Stomach (tissue), 4 donors: ENCODE measurements at regions not wholly inside any gene's neighbourhood (a gene's known extent, or its start where the extent isn't known, plus 50 kb on each side); places are given as distances from the start of the nearest gene placed in this dataset.

ENCODE experiments used
- EP300 ChIP-seq: sonication (generic); formaldehyde crosslinking; IDR thresholded peaks from one replicate; pipeline ENCODE4 v1.6.1; 2017; ENCODE audit warnings: antibody characterized with exemption
- POLR2A ChIP-seq, 4 donors: fragments of 450-650 bp; IDR thresholded peaks; one replicate each; pipeline ENCODE4 v1.6.1; 2016; ENCODE audit warnings: antibody characterized with exemption in 4 of 4, control low read depth in 2 of 4, mild to moderate bottlenecking in 1 of 4, moderate library complexity in 1 of 4
- POLR2AphosphoS5 ChIP-seq, 3 donors: sonication (generic); formaldehyde crosslinking; IDR thresholded peaks; one replicate each; pipeline ENCODE4 v1.6.1; 2016; ENCODE audit warnings: antibody characterized with exemption in 3 of 3
- TF ChIP-seq, protein P1 (sequence below), 7 experiments: fragments of 450-650 bp in 4 of 7; fragments of 200-600 bp in 3 of 7; sonication (generic) in 3 of 7; IDR thresholded peaks; one replicate each; pipeline ENCODE4 v1.5.1; 2016 to 2019; ENCODE audit warnings: antibody characterized with exemption in 7 of 7, control low read depth in 2 of 7, mild to moderate bottlenecking in 1 of 7

GRCh38 chr11:126112547-126112946, 49.9 kb upstream of the CDON start:
- TF ChIP-seq, protein P1, sequence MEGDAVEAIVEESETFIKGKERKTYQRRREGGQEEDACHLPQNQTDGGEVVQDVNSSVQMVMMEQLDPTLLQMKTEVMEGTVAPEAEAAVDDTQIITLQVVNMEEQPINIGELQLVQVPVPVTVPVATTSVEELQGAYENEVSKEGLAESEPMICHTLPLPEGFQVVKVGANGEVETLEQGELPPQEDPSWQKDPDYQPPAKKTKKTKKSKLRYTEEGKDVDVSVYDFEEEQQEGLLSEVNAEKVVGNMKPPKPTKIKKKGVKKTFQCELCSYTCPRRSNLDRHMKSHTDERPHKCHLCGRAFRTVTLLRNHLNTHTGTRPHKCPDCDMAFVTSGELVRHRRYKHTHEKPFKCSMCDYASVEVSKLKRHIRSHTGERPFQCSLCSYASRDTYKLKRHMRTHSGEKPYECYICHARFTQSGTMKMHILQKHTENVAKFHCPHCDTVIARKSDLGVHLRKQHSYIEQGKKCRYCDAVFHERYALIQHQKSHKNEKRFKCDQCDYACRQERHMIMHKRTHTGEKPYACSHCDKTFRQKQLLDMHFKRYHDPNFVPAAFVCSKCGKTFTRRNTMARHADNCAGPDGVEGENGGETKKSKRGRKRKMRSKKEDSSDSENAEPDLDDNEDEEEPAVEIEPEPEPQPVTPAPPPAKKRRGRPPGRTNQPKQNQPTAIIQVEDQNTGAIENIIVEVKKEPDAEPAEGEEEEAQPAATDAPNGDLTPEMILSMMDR (IDR thresholded peaks at IDR 0.05) = no peak
- TF ChIP-seq POLR2AphosphoS5 (IDR thresholded peaks at IDR 0.05) (no peak), EP300 (no peak), POLR2A (IDR thresholded peaks at IDR 0.05) (no peak)
